Hepatocyte (in vitro differentiated cells): ENCODE measurements at regions not wholly inside any gene's neighbourhood (a gene's known extent, or its start where the extent isn't known, plus 50 kb on each side); places are given as distances from the start of the nearest gene placed in this dataset.

ENCODE experiments used
- CTCF ChIP-seq: fragments of 200-600 bp; sonication (generic); IDR thresholded peaks from 2 replicates; pipeline ENCODE4 v1.5.1; 2016; ENCODE audit warnings: antibody characterized with exemption, mild to moderate bottlenecking; ENCODE audit not compliant: poor library complexity
- EZH2 ChIP-seq: fragments of 200-600 bp; sonication (generic); IDR thresholded peaks from 2 replicates; pipeline ENCODE4 v1.6.1; 2016; ENCODE audit warnings: antibody characterized with exemption, mild to moderate bottlenecking, borderline replicate concordance
- EZH2phosphoT487 ChIP-seq: fragments of 200-600 bp; sonication (generic); IDR thresholded peaks from one replicate; pipeline ENCODE4 v1.6.1; 2018; ENCODE audit warnings: antibody characterized with exemption, mild to moderate bottlenecking, low read depth, moderate library complexity; ENCODE audit not compliant: unreplicated experiment, severe bottlenecking

DNA sequence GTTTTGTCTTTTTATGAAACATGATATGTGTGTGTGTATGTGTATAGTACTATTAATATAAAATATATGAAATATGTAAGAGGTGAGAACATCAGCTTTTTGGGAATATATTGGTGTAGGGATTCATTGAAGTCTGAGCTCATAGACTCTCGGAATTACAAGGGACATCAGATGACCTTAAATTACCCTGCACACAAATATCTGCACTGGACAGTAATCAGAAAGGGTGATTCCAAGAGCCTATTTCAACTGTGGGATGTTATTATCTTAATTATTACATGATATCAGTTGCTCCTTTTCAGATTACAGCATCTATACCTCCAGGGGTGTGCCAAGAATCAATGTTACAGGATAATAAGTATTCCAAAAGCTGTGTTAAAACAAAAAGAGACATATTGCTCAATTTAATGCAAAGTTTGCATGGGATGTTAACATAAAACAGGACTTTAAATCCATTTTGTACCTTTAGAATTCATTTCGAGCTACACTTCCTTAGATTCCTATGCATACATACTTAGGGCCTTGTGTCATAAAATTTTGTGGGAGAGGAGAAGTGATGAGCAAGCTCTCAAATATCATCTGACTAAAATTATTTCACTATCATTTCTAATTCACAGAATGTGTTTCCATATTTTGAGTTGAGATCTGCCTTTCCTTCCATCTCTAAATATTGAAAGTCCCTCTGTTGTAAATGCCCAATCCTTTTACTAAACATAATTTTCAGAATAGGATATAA, 365.2 kb downstream of the BRINP1 start:
- TF ChIP-seq CTCF (no peak), EZH2phosphoT487 (no peak), EZH2 (no peak)
